Rectal smooth muscle tissue (tissue), 1 donor: ENCODE measurements at regions not wholly inside any gene's neighbourhood (a gene's known extent, or its start where the extent isn't known, plus 50 kb on each side); places are given as distances from the start of the nearest gene placed in this dataset.

ENCODE experiments used
- H3K27ac ChIP-seq: one replicate; pipeline ENCODE4 v1.7.0; 2013; ENCODE audit warnings: low read depth, low read length, inconsistent platforms
- H3K27me3 ChIP-seq: one replicate; pipeline ENCODE4 v1.7.0; 2013; ENCODE audit warnings: low read length; ENCODE audit not compliant: control insufficient read depth, insufficient read depth
- H3K36me3 ChIP-seq: one replicate; pipeline ENCODE4 v1.7.0; 2013; ENCODE audit warnings: low read length; ENCODE audit not compliant: control insufficient read depth, insufficient read depth
- H3K4me1 ChIP-seq: one replicate; pipeline ENCODE4 v1.7.0; 2013; ENCODE audit warnings: low read length; ENCODE audit not compliant: control insufficient read depth, insufficient read depth
- H3K4me3 ChIP-seq: one replicate; pipeline ENCODE4 v1.7.0; 2013; ENCODE audit warnings: low read length
- H3K9ac ChIP-seq: one replicate; pipeline ENCODE4 v1.7.0; 2013; ENCODE audit warnings: low read length

- Histone ChIP-seq H3K27ac (peak overlapping the region; percentile 27), H3K27me3 (no peaks in the 10 kb centered on the region), H3K4me1 (peaks cover 37% of the 10 kb centered on the region), H3K9ac (no peak overlapping the region), H3K4me3 (no peak overlapping the region), H3K36me3 (no peaks in the 10 kb centered on the region)
These were observed 315.3 kb downstream of the BUD13 start for GRCh38 chr11:116457336-116458007.

- no peak overlapping the region for H3K27ac ChIP-seq
- no peak overlapping the region for H3K9ac ChIP-seq
- no peaks in the 10 kb centered on the region for H3K36me3 ChIP-seq
- no peaks in the 10 kb centered on the region for H3K27me3 ChIP-seq
- H3K4me1 ChIP-seq, result peaks cover 29% of the 10 kb centered on the region
- no peak overlapping the region for H3K4me3 ChIP-seq
These were observed 317.8 kb downstream of the BUD13 start for GRCh38 chr11:116454951-116455350.

GRCh38 chr11:116454020-116454645, 318.7 kb downstream of the BUD13 start:
- Histone ChIP-seq H3K4me1 (peaks cover 23% of the 10 kb centered on the region), H3K4me3 (no peak overlapping the region), H3K9ac (no peak overlapping the region), H3K27me3 (no peaks in the 10 kb centered on the region), H3K36me3 (no peaks in the 10 kb centered on the region), H3K27ac (no peak overlapping the region)

GRCh38 chr11:116452461-116452860, 320.3 kb downstream of the BUD13 start:
- Histone ChIP-seq H3K9ac (no peak overlapping the region), H3K36me3 (no peaks in the 10 kb centered on the region), H3K27me3 (no peaks in the 10 kb centered on the region), H3K27ac (no peak overlapping the region), H3K4me3 (no peak overlapping the region), H3K4me1 (peaks cover 6% of the 10 kb centered on the region)

- Histone ChIP-seq H3K4me3 (no peak overlapping the region), H3K4me1 (no peaks in the 10 kb centered on the region), H3K27ac (no peak overlapping the region), H3K36me3 (no peaks in the 10 kb centered on the region), H3K27me3 (no peaks in the 10 kb centered on the region), H3K9ac (no peak overlapping the region)
These were observed 323.3 kb downstream of the BUD13 start for GRCh38 chr11:116449522-116449921.

GRCh38 chr11:116446048-116446941, 326.5 kb downstream of the BUD13 start:
- Histone ChIP-seq H3K27me3 (no peaks in the 10 kb centered on the region), H3K9ac (no peak overlapping the region), H3K27ac (no peak overlapping the region), H3K4me1 (no peaks in the 10 kb centered on the region), H3K4me3 (no peak overlapping the region), H3K36me3 (no peaks in the 10 kb centered on the region)

GRCh38 chr11:116445108-116446047, 327.4 kb downstream of the BUD13 start:
- Histone ChIP-seq H3K9ac (no peak overlapping the region), H3K4me3 (no peak overlapping the region), H3K27me3 (no peaks in the 10 kb centered on the region), H3K4me1 (no peaks in the 10 kb centered on the region), H3K36me3 (no peaks in the 10 kb centered on the region), H3K27ac (no peak overlapping the region)

- H3K27ac ChIP-seq, result no peak overlapping the region
- no peak overlapping the region for H3K9ac ChIP-seq
- no peaks in the 10 kb centered on the region for H3K4me1 ChIP-seq
- H3K27me3 ChIP-seq, result no peaks in the 10 kb centered on the region
- H3K4me3 ChIP-seq, result no peak overlapping the region
- no peaks in the 10 kb centered on the region for H3K36me3 ChIP-seq
These were observed 330.5 kb downstream of the BUD13 start for GRCh38 chr11:116442238-116442752.

- no peak overlapping the region for H3K9ac ChIP-seq
- H3K4me3 ChIP-seq, result no peak overlapping the region
- no peaks in the 10 kb centered on the region for H3K36me3 ChIP-seq
- H3K4me1 ChIP-seq, result no peaks in the 10 kb centered on the region
- no peaks in the 10 kb centered on the region for H3K27me3 ChIP-seq
- no peak overlapping the region for H3K27ac ChIP-seq
These were observed 333.5 kb downstream of the BUD13 start for GRCh38 chr11:116439361-116439677.

GRCh38 chr11:116438651-116439360, 334.0 kb downstream of the BUD13 start:
- no peak overlapping the region for H3K27ac ChIP-seq
- H3K4me1 ChIP-seq, result no peaks in the 10 kb centered on the region
- no peak overlapping the region for H3K4me3 ChIP-seq
- H3K27me3 ChIP-seq, result no peaks in the 10 kb centered on the region
- H3K9ac ChIP-seq, result no peak overlapping the region
- H3K36me3 ChIP-seq, result no peaks in the 10 kb centered on the region

- H3K36me3 ChIP-seq, result no peaks in the 10 kb centered on the region
- H3K4me1 ChIP-seq, result no peaks in the 10 kb centered on the region
- H3K4me3 ChIP-seq, result no peak overlapping the region
- H3K9ac ChIP-seq, result no peak overlapping the region
- no peaks in the 10 kb centered on the region for H3K27me3 ChIP-seq
- no peak overlapping the region for H3K27ac ChIP-seq
These were observed 337.8 kb downstream of the BUD13 start for GRCh38 chr11:116434986-116435385.
